SK-N-SH (cell line): ENCODE measurements at regions not wholly inside any gene's neighbourhood (a gene's known extent, or its start where the extent isn't known, plus 50 kb on each side); places are given as distances from the start of the nearest gene placed in this dataset.
"Not testable (repeated sequence)": the region's sequence is repeated elsewhere in the genome, so short reads cannot be mapped to it uniquely, and the experiment has no call there.

Experiments used
- CTCF ChIA-PET: fragments of 300-600, 350-600 bp; formaldehyde crosslinking; extraction: SDS; loops from one replicate; lab custom pipeline; 2021; lab: Yijun Ruan, JAX
- POLR2A ChIA-PET: fragments of 350-600 bp; sonication (Branson Sonifier 250); formaldehyde crosslinking; extraction: SDS; loops from one replicate; lab custom pipeline; 2020; ENCODE audit warnings: antibody characterized with exemption, inconsistent platforms; lab: Yijun Ruan, JAX
- DNase-seq: peaks from one replicate; pipeline ENCODE4 v3.0.0; 2012
- H2AFZ ChIP-seq: fragments of 200-600 bp; sonication (generic); 2 replicates; pipeline ENCODE4 v1.8.1; 2016; ENCODE audit warnings: antibody characterized with exemption, mild to moderate bottlenecking, low read depth
- H3F3A ChIP-seq: fragments of 200-600 bp; sonication (generic); replicated peaks from 2 replicates; pipeline ENCODE3; 2016; ENCODE audit warnings: antibody characterized with exemption, mild to moderate bottlenecking; ENCODE audit not compliant: insufficient read depth
- H3K27ac ChIP-seq, 2 experiments: fragments of 200-500 bp in 1 of 2; fragments of 200-600 bp in 1 of 2; sonication (Bioruptor generic) in 1 of 2; sonication (generic), shearing (Covaris generic) in 1 of 2; 2 replicates each; pipeline versions ENCODE4 v1.5.1 to v1.6.1; 2014 to 2016; ENCODE audit warnings: low read depth in 2 of 2, inconsistent platforms in 1 of 2, low read length in 1 of 2, mild to moderate bottlenecking in 1 of 2, mixed read lengths in 1 of 2
- H3K27me3 ChIP-seq: fragments of 200-600 bp; sonication (generic), shearing (Covaris generic); 2 replicates; pipeline ENCODE4 v1.6.1; 2016; ENCODE audit warnings: mixed run types; ENCODE audit not compliant: insufficient read depth
- H3K36me3 ChIP-seq, 2 experiments: fragments of 200-500 bp in 1 of 2; fragments of 200-600 bp in 1 of 2; sonication (Bioruptor generic) in 1 of 2; sonication (generic) in 1 of 2; replicated peaks in 1 of 2; 2 replicates each; pipeline versions ENCODE3 to v1.5.1; 2014 to 2016; ENCODE audit warnings: low read length in 1 of 2, mild to moderate bottlenecking in 1 of 2; ENCODE audit not compliant: insufficient read depth in 2 of 2, control insufficient read depth in 1 of 2
- H3K4me1 ChIP-seq, 2 experiments: fragments of 200-500 bp in 1 of 2; fragments of 200-600 bp in 1 of 2; sonication (Bioruptor generic) in 1 of 2; sonication (generic), shearing (Covaris generic) in 1 of 2; 2 replicates each; pipeline versions ENCODE4 v1.5.1 to v1.6.1; 2014 to 2016; ENCODE audit warnings: low read depth in 1 of 2, low read length in 1 of 2, mixed run types in 1 of 2; ENCODE audit not compliant: insufficient read depth in 2 of 2, control insufficient read depth in 1 of 2
- H3K4me2 ChIP-seq: fragments of 200-600 bp; sonication (generic), shearing (Covaris generic); 2 replicates; pipeline ENCODE4 v1.6.1; 2017; ENCODE audit warnings: mixed run types
- H3K4me3 ChIP-seq, 2 experiments: fragments of 200-500 bp in 1 of 2; fragments of 200-600 bp in 1 of 2; sonication (Bioruptor generic) in 1 of 2; sonication (generic), shearing (Covaris generic) in 1 of 2; 2 replicates each; pipeline versions ENCODE4 v1.5.1 to v1.8.1; 2014 to 2016; ENCODE audit warnings: low read depth in 2 of 2, inconsistent platforms in 1 of 2, low read length in 1 of 2, mild to moderate bottlenecking in 1 of 2, mixed read lengths in 1 of 2, moderate library complexity in 1 of 2
- H3K79me2 ChIP-seq: fragments of 200-600 bp; sonication (generic); 2 replicates; pipeline ENCODE4 v1.8.1; 2017; ENCODE audit warnings: mild to moderate bottlenecking; ENCODE audit not compliant: insufficient read depth
- H3K9ac ChIP-seq: fragments of 200-600 bp; sonication (generic); 2 replicates; pipeline ENCODE4 v1.6.1; 2017; ENCODE audit warnings: mixed run types
- H3K9me2 ChIP-seq: fragments of 200-600 bp; sonication (generic); 2 replicates; pipeline ENCODE4 v1.6.1; 2017; ENCODE audit warnings: mixed run types
- H3K9me3 ChIP-seq: fragments of 200-600 bp; sonication (generic); 2 replicates; pipeline ENCODE4 v1.6.1; 2017; ENCODE audit warnings: mixed run types, mild to moderate bottlenecking, moderate library complexity
- H4K20me1 ChIP-seq: fragments of 200-600 bp; sonication (generic); 2 replicates; pipeline ENCODE4 v1.6.1; 2017; ENCODE audit warnings: mild to moderate bottlenecking, mixed run types; ENCODE audit not compliant: insufficient read depth
- FOSL2 ChIP-seq: IDR thresholded peaks from 2 replicates; pipeline ENCODE4 v1.4.0; 2012; ENCODE audit warnings: low read depth, mild to moderate bottlenecking, moderate library complexity, borderline replicate concordance
- JUND ChIP-seq: IDR thresholded peaks from 2 replicates; pipeline ENCODE4 v1.4.0; 2012
- MEF2A ChIP-seq: IDR thresholded peaks from 2 replicates; pipeline ENCODE4 v1.4.0; 2012; ENCODE audit warnings: low read depth, borderline replicate concordance
- POLR2AphosphoS5 ChIP-seq: IDR thresholded peaks from 2 replicates; pipeline ENCODE4 v1.6.1; 2012; ENCODE audit warnings: low read depth, low read length
- RAD21 ChIP-seq: IDR thresholded peaks from 2 replicates; pipeline ENCODE4 v1.6.1; 2012; ENCODE audit warnings: mild to moderate bottlenecking, low read length
- RFX5 ChIP-seq: IDR thresholded peaks from 2 replicates; pipeline ENCODE4 v1.6.1; 2012; ENCODE audit warnings: mild to moderate bottlenecking, improper control_type of control experiment, low read length
- SIN3A ChIP-seq: IDR thresholded peaks from 2 replicates; pipeline ENCODE4 v1.6.1; 2012; ENCODE audit warnings: low read depth, mild to moderate bottlenecking, low read length, moderate library complexity, borderline replicate concordance
- TCF12 ChIP-seq: IDR thresholded peaks from 2 replicates; pipeline ENCODE4 v1.4.0; 2012
- TEAD4 ChIP-seq: IDR thresholded peaks from 2 replicates; pipeline ENCODE4 v1.4.0; 2012; ENCODE audit warnings: mild to moderate bottlenecking, borderline replicate concordance; ENCODE audit not compliant: insufficient read depth
- WGBS: methylation state at CpG from one replicate; pipeline ENCODE4 v1.1.6; 2017; ENCODE audit warnings: low lambda C conversion rate; 5-methylcytosine and 5-hydroxymethylcytosine counted together
- TF ChIP-seq, protein P1 (sequence below): IDR thresholded peaks from 2 replicates; pipeline ENCODE4 v1.4.0; 2012; ENCODE audit warnings: low read depth
- TF ChIP-seq, protein P2 (sequence below): fragments of 150-350 bp; IDR thresholded peaks from 2 replicates; pipeline ENCODE4 v1.6.1; 2016; ENCODE audit warnings: mild to moderate bottlenecking, low read depth, low read length
- TF ChIP-seq, protein P3 (sequence below): fragments of 200-600 bp; sonication (generic); IDR thresholded peaks from 2 replicates; pipeline ENCODE4 v1.6.1; 2017; ENCODE audit warnings: antibody characterized with exemption, mild to moderate bottlenecking, moderate library complexity
- TF ChIP-seq, protein P4 (sequence below): fragments of 150-350 bp; IDR thresholded peaks from 2 replicates; pipeline ENCODE4 v1.6.1; 2017; ENCODE audit warnings: antibody characterized with exemption, low read length, low read depth, borderline replicate concordance

DNA sequence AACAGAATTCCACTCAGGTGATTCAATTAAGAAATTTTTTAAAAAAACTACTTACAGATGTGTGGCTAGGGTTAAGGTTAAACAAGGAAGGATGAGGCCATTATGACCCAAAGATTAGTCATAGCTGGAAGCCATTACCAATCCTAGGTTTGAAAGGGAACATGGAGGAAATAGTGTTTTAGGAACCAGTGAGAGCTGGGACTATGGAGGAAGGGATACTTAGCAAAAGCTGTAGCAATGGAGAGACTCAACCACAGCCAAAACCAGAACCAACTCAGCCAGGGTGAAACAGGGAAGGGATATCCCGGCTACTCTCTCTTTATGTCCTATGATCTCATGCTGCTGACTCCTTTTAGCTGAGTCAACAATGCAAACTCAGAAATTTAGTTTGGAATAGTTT is 148.6 kb upstream of the CNKSR2 start:
- H3K4me2 ChIP-seq: no peak overlapping the region
- H3K27ac ChIP-seq: no peak overlapping the region
- ChIA-PET CTCF (no interaction called here), POLR2A (no interaction called here)
- H3K79me2 ChIP-seq: no peaks in the 10 kb centered on the region
- H2AFZ ChIP-seq: no peak overlapping the region
- no peak overlapping the region for H3K4me3 ChIP-seq
- no peaks in the 10 kb centered on the region for H3F3A ChIP-seq
- no peak for TF ChIP-seq MEF2A
- no peak for TF ChIP-seq TEAD4
- TF ChIP-seq FOSL2: no peak
- TF ChIP-seq, protein P1, sequence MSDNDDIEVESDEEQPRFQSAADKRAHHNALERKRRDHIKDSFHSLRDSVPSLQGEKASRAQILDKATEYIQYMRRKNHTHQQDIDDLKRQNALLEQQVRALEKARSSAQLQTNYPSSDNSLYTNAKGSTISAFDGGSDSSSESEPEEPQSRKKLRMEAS: no peak
- TF ChIP-seq RFX5: no peak
- no peak for TF ChIP-seq TCF12
- TF ChIP-seq SIN3A: no peak
- TF ChIP-seq, protein P2, sequence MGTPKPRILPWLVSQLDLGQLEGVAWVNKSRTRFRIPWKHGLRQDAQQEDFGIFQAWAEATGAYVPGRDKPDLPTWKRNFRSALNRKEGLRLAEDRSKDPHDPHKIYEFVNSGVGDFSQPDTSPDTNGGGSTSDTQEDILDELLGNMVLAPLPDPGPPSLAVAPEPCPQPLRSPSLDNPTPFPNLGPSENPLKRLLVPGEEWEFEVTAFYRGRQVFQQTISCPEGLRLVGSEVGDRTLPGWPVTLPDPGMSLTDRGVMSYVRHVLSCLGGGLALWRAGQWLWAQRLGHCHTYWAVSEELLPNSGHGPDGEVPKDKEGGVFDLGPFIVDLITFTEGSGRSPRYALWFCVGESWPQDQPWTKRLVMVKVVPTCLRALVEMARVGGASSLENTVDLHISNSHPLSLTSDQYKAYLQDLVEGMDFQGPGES: no peak
- TF ChIP-seq, protein P3, sequence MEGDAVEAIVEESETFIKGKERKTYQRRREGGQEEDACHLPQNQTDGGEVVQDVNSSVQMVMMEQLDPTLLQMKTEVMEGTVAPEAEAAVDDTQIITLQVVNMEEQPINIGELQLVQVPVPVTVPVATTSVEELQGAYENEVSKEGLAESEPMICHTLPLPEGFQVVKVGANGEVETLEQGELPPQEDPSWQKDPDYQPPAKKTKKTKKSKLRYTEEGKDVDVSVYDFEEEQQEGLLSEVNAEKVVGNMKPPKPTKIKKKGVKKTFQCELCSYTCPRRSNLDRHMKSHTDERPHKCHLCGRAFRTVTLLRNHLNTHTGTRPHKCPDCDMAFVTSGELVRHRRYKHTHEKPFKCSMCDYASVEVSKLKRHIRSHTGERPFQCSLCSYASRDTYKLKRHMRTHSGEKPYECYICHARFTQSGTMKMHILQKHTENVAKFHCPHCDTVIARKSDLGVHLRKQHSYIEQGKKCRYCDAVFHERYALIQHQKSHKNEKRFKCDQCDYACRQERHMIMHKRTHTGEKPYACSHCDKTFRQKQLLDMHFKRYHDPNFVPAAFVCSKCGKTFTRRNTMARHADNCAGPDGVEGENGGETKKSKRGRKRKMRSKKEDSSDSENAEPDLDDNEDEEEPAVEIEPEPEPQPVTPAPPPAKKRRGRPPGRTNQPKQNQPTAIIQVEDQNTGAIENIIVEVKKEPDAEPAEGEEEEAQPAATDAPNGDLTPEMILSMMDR: no peak
- no peak for TF ChIP-seq RAD21
- TF ChIP-seq, protein P4, sequence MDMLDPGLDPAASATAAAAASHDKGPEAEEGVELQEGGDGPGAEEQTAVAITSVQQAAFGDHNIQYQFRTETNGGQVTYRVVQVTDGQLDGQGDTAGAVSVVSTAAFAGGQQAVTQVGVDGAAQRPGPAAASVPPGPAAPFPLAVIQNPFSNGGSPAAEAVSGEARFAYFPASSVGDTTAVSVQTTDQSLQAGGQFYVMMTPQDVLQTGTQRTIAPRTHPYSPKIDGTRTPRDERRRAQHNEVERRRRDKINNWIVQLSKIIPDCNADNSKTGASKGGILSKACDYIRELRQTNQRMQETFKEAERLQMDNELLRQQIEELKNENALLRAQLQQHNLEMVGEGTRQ: no peak
- no peak for TF ChIP-seq JUND
- no peak for TF ChIP-seq POLR2AphosphoS5
- H3K9me2 ChIP-seq: no peaks in the 10 kb centered on the region
- H3K27me3 ChIP-seq: no peaks in the 10 kb centered on the region
- H4K20me1 ChIP-seq: no peaks in the 10 kb centered on the region
- no peaks in the 10 kb centered on the region for H3K9me3 ChIP-seq
- no peaks in the 10 kb centered on the region for H3K36me3 ChIP-seq
- no peak overlapping the region for H3K9ac ChIP-seq
- no peak for DNase-seq
- WGBS: 7% methylated on average over 1 of the region's 1 CpG
- no peaks in the 10 kb centered on the region for H3K4me1 ChIP-seq

DNA sequence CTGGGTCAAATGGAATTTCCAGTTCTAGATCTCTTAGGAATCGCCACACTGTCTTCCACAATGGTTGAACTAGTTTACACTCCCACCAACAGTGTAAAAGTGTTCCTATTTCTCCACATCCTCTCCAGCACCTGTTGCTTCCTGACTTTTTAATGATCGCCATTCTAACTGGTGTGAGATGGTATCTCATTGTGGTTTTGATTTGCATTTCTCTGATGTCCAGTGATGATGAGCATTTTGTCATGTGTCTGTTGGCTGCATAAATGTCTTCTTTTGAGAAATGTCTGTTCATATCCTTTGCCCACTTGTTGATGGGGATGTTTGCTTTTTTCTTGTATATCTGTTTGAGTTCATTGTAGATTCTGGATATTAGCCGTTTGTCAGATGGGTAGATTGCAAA is 145.2 kb upstream of the CNKSR2 start:
- H3K9ac ChIP-seq, H2AFZ ChIP-seq, H3K4me3 ChIP-seq, H3K9me3 ChIP-seq, H3K27ac ChIP-seq, H4K20me1 ChIP-seq, DNase-seq, H3F3A ChIP-seq, H3K4me2 ChIP-seq, H3K79me2 ChIP-seq, H3K36me3 ChIP-seq, H3K4me1 ChIP-seq, CTCF ChIA-PET, H3K27me3 ChIP-seq, H3K9me2 ChIP-seq, POLR2A ChIA-PET: not testable (repeated sequence)
- WGBS: 18% methylated on average over 3 of the region's 3 CpGs
